ENCODE measurements at regions not wholly inside any gene's neighbourhood (a gene's known extent, or its start where the extent isn't known, plus 50 kb on each side); places are given as distances from the start of the nearest gene placed in this dataset.
"Not testable (repeated sequence)": the region's sequence is repeated elsewhere in the genome, so short reads cannot be mapped to it uniquely, and the experiment has no call there.

- no peak for DNase-seq
These were observed 2385.2 kb upstream of the C9orf72 start for GRCh38 chr9:29958469-29958868.

GRCh38 chr9:29965834-29966233, 2392.6 kb upstream of the C9orf72 start:
- DNase-seq = no peak

DNA sequence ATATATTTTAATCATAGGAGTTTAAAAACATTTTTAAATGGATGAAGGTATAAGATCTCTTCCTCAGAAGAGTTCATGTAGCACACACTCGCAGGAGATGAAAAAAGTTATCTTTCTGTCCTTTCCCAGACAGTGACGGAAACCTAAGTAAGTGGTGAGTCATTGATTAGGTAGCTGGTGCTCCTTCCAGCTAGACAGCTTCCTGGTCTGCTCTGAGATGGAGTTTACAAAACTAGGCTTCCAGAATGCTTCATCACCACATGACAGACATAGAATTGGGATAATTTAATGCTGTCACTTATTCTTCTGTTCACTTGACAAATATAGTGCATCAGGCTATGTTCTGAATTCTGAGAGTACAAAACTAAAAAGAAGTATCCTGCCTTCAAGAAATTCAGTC, 2393.0 kb upstream of the C9orf72 start:
- DNase-seq = no peak

- DNase-seq = no peak
These were observed 2395.6 kb upstream of the C9orf72 start for GRCh38 chr9:29968831-29969230.

GRCh38 chr9:29969408-29969807, 2396.1 kb upstream of the C9orf72 start:
- DNase-seq = no peak

- DNase-seq = no peak
These were observed 2396.8 kb upstream of the C9orf72 start for GRCh38 chr9:29969856-29970647.

GRCh38 chr9:29974197-29974596, 2400.9 kb upstream of the C9orf72 start:
- DNase-seq = no peak

DNA sequence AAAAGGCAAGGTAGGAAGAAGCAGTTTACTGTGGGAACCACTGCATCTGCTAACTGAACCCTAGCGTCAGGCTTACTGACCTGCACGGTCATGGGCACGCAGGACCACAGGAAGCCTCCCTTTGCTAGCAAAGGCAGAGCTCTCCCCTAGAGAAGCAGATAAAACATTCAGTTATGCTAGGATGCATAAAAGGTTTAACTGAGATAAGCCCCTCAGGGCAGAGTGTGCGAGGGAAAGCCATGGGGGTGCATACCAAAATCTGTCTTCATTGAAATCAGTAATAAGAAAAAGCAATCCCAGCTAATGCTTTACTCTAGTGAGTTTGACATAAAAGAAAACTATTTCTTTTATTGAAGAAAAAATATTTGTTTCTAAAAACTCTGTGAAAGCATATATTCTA, 2403.7 kb upstream of the C9orf72 start:
- no peak for DNase-seq

- no peak for DNase-seq
These were observed 2403.4 kb upstream of the ACO1 start for GRCh38 chr9:29981013-29981412.

DNA sequence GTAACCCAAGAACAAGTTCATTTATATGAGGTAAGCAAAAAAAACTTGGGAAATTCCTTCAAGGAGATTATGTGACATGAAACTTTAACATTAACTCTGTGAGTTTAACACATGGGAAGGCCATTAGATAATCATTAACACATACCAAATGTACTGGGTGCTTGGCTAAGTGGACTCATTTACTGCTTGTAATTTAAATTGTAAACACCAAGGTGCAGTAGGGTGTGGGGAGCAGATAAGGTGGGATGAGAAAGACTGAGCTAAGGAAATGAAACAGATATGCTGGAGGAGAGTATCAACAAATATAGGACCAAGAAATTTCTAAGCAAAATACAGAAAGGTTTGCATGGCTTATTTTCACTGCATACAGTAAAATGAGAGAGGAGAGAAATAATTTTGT, 2384.8 kb upstream of the ACO1 start:
- no peak for DNase-seq

DNA sequence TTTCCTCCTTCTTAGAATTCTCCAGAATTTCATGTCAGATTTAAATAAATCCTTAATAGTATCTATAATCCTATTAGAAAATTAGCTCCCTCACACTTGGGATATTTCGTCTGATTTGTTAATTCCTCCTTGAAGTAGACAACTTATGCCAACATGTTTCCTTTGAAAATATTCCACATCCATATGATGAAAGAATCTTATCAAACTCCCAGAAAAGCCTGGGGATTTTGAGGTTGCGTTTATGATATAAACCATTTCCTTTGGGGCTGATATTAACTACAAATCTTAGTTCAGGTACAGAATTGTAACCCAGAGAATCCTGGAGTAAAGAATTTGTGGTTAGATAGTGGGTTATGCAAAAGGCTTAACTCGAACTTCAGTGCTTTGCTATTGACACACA, 2373.8 kb upstream of the ACO1 start:
- no peak for DNase-seq

DNA sequence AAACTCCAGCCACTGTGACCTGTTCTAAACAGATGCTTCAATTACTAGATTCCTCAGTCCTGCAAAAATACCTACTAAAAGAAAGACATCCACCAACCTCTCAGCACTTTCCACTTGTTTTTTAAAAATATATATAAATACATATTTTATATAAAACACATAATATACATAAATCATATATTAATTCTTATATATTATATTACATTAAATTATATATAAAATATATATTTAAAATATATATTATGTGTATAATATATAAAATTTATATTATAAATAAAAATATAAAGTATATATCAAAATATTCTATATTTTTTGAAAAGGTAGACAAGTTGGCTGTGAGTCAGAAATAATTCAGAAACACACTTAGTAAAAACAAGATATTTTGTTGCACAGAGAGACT, 2371.8 kb upstream of the ACO1 start:
- no peak for DNase-seq

DNA sequence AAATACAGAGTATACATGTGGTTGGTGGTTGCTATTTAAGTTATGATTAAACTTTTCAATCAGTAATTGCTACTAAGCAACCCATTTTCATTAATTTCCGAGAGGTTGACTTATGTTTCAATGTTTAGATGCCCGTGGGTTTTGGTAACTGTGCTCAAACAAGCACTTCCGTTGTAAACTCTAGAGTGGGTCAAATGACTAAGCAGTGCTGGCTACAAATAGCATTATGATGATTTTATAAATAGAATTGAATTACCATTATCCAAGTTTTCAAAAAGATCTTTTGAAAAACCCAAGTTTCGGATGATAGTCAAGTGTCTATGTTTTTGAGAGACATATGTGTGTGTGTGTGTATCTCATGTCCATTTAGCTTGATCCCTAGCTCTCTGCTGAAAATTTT, 2369.4 kb upstream of the ACO1 start:
- DNase-seq = no peak

GRCh38 chr9:30020161-30020560, 2364.3 kb upstream of the ACO1 start:
- DNase-seq = no peak

- no peak for DNase-seq
These were observed 2348.7 kb upstream of the ACO1 start for GRCh38 chr9:30035761-30036160.

DNA sequence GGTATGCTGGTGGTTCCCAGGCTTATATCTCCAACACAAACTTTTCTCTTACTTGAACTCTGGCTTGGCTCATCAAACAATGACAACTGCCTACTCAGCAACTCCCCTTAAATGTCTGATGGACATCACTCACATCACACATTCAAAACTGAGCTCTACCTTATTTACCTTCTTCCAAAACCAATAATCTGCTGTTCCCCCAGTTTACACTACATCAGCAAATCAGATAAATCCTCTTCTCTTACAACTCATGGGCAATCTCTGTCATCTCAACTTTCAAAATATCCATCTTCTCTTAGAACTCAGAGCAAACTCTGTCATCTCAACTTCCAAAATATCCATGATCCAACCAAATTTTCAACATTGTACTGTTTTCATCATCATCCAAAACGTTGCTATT, 2347.9 kb upstream of the ACO1 start:
- DNase-seq = no peak

- no peak for DNase-seq
These were observed 2344.7 kb upstream of the ACO1 start for GRCh38 chr9:30039712-30040111.

DNA sequence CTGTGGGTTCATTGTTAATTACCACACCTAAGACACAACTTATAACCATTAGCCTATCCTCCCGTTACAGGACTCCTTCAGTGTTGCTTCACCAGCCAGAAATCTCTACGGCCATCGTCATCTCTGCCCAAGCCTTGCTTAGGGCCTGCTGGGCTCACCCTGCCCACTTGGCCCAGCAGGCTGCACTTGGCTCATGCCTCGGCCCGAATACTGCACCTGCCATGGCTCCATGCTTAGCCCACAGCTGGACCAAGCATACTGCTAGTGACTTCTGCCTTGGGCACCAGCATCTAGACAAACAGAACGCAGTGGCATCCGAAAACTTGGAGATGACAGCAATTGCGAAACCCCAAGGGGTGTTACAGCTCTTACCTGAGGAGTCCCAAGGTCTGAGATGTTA, 2336.0 kb upstream of the ACO1 start:
- no peak for DNase-seq

DNA sequence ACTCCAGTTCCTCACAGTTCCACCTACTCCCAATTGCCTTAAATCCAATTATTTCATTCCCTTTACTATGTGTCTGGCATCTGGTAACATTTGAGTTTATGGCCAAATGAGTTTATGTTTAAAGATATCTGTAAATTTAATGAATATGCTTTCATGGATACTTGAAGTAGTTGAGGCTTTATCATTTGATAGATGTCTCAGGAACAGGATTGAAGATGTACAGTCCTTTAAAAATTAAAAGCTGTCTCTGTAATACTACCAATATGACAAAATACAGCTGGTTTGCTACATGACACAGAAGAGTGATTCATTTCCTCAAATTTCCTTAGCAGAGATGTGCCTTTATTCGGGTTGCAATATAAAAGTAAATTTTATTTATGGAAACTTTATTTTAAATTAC, 2326.0 kb upstream of the ACO1 start:
- no peak for DNase-seq

DNA sequence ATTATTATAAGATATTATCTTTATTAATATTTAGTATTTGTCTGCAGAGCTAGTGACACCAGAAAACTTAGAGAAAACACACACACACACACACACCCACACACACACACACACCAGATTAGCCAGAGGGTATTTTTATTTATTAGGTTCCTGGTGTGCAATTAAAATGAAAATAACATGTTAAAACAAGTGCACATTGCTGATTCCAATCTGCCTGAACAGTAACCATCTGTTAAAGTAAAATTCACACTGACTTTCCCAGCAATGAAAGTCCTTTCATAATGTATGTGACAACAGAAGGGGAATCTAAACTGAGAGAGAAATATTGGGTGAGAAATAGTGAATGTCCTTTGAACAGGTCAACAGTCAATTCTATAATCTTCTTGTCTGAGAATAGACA, 2323.5 kb upstream of the ACO1 start:
- no peak for DNase-seq

DNA sequence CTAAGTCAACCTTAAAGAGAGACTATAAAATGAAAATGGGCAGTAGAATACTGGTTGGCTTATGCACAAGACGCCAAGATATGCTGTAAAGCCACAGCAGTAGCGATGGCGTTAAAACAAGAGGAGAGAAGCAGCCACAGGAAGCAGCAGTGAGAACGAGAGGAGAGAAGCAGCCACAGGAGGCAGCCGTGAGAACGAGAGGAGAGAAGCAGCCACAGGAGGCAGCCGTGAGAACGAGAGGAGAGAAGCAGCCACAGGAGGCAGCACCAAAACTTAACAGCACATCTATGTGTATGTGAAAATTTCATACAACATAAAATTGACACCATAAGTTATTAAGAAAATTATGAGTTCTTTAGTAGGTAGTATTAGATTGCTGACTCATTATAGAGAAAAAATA, 2318.6 kb upstream of the ACO1 start:
- no peak for DNase-seq

- not testable (repeated sequence) for DNase-seq
These were observed 2315.2 kb upstream of the ACO1 start for GRCh38 chr9:30069236-30069635.

- DNase-seq = no peak
These were observed 2309.4 kb upstream of the ACO1 start for GRCh38 chr9:30075022-30075421.

DNA sequence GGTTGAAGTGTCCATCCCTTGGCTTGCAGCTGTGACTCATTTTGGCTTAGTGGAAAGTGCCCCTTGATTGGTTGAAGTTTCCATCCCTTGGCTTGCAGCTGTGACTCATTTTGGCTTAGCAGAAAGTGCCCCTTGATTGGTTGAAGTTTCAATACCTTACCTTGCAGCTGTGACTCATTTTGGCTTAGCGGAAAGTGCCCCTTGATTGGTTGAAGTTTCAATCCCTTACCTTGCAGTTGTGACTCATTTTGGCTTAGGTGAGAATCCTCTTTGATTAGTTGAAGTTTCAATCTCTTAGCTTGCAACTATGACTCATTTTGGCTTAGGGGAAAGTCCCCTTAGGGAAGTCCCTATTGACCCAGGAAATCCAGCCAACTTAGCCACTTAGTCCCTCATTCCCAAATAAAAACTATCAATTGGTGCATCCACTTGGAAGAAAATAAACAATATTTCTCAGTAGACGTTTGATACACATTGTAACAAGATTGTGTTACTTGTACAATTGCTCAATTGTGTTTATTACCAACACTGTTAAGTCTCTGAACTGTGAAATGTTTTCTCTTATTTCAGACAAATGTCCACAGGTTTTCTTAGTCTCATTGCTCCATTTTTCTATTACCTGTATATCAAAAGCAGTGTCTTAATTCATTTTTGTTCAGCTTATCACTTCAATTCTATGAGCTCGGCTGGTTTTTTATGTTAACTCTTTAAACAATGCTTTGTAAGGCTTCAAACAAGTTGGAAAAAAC, 2308.8 kb upstream of the ACO1 start:
- no peak for DNase-seq

DNA sequence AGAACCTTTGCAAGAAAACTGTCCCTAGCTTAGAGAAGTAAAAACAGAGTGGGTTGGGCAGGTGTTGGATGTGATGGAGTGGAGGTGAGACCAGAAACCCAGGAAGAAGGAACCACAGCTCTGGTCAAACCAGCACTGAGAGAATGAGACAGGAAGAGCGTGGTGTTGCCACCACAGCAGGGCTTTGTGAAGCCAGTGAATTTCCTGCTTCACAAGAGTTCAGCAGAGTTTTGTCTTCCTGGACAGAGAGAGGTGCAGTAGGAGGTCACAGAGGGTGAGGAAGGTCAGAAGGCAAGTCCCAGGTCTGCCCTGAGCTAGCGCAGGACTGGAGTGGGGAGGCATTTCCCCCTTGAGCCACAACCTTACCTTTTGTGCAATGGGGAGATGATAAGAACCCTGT, 2306.2 kb upstream of the ACO1 start:
- DNase-seq = no peak

All from activated CD4-positive, CD25-positive, alpha-beta regulatory T cell treated with anti-CD3 and anti-CD28 coated beads, Interleukin-2, amount 50 U/mL, for 72 hours (primary cell).